H9 (cell line): ENCODE measurements at regions not wholly inside any gene's neighbourhood (a gene's known extent, or its start where the extent isn't known, plus 50 kb on each side); places are given as distances from the start of the nearest gene placed in this dataset.

Experiments used
- DNase-seq: peaks from one replicate; pipeline ENCODE4 v3.0.0-alpha.2; 2017
- H2AFZ ChIP-seq: one replicate; pipeline ENCODE4 v1.6.1; 2013; ENCODE audit warnings: mild to moderate bottlenecking, low read length, control low read depth, moderate library complexity
- H2AK5ac ChIP-seq: 2 replicates; pipeline ENCODE4 v1.6.1; 2013; ENCODE audit warnings: low read length, control low read depth, mixed read lengths; ENCODE audit not compliant: insufficient read length
- H2BK120ac ChIP-seq: one replicate; pipeline ENCODE4 v1.6.1; 2013; ENCODE audit warnings: low read depth, mild to moderate bottlenecking, low read length, control low read depth, inconsistent platforms; ENCODE audit not compliant: poor library complexity, severe bottlenecking
- H2BK12ac ChIP-seq: 2 replicates; pipeline ENCODE4 v1.6.1; 2013; ENCODE audit warnings: low read length, control low read depth, mixed read lengths, low read depth; ENCODE audit not compliant: insufficient read length
- H2BK15ac ChIP-seq: 2 replicates; pipeline ENCODE4 v1.6.1; 2013; ENCODE audit warnings: low read depth, low read length, control low read depth
- H2BK20ac ChIP-seq: one replicate; pipeline ENCODE4 v1.6.1; 2013; ENCODE audit warnings: low read depth, mild to moderate bottlenecking, low read length, control low read depth, inconsistent platforms; ENCODE audit not compliant: poor library complexity, severe bottlenecking
- H2BK5ac ChIP-seq: 2 replicates; pipeline ENCODE4 v1.6.1; 2013; ENCODE audit warnings: low read length, control low read depth, mixed read lengths; ENCODE audit not compliant: insufficient read length
- H3K14ac ChIP-seq: 2 replicates; pipeline ENCODE4 v1.6.1; 2013; ENCODE audit warnings: low read length, control low read depth; ENCODE audit not compliant: insufficient read depth
- H3K18ac ChIP-seq: 2 replicates; pipeline ENCODE4 v1.6.1; 2013; ENCODE audit warnings: low read depth, mild to moderate bottlenecking, mixed read lengths, low read length, control low read depth; ENCODE audit not compliant: insufficient read length
- H3K23ac ChIP-seq: 2 replicates; pipeline ENCODE4 v1.6.1; 2013; ENCODE audit warnings: low read length, control low read depth, mixed read lengths, low read depth; ENCODE audit not compliant: insufficient read length
- H3K23me2 ChIP-seq: 2 replicates; pipeline ENCODE4 v1.6.1; 2013; ENCODE audit warnings: low read depth, mild to moderate bottlenecking, mixed read lengths, low read length, control low read depth; ENCODE audit not compliant: insufficient read length, poor library complexity, severe bottlenecking
- H3K27ac ChIP-seq: 2 replicates; pipeline ENCODE4 v1.5.1; 2013; ENCODE audit warnings: low read length, control low read depth, mixed read lengths, low read depth; ENCODE audit not compliant: insufficient read length
- H3K27me3 ChIP-seq: 2 replicates; pipeline ENCODE4 v1.6.1; 2013; ENCODE audit warnings: low read length, control low read depth, inconsistent platforms; ENCODE audit not compliant: insufficient read depth
- H3K4ac ChIP-seq: 2 replicates; pipeline ENCODE4 v1.6.1; 2013; ENCODE audit warnings: low read depth, mild to moderate bottlenecking, control low read depth, inconsistent platforms, low read length, moderate library complexity
- H3K4me1 ChIP-seq: 2 replicates; pipeline ENCODE4 v1.6.1; 2013; ENCODE audit warnings: low read length, control low read depth, inconsistent platforms; ENCODE audit not compliant: insufficient read depth
- H3K4me2 ChIP-seq: 2 replicates; pipeline ENCODE4 v1.6.1; 2013; ENCODE audit warnings: low read length, control low read depth, mixed read lengths; ENCODE audit not compliant: insufficient read length, insufficient read depth
- H3K56ac ChIP-seq: 2 replicates; pipeline ENCODE4 v1.6.1; 2013; ENCODE audit warnings: low read depth, mild to moderate bottlenecking, mixed read lengths, low read length, control low read depth; ENCODE audit not compliant: insufficient read length
- H3K79me1 ChIP-seq: 2 replicates; pipeline ENCODE4 v1.6.1; 2013; ENCODE audit warnings: low read depth, mild to moderate bottlenecking, moderate library complexity, low read length, control low read depth, inconsistent platforms; ENCODE audit not compliant: insufficient read depth, poor library complexity, severe bottlenecking
- H3K79me2 ChIP-seq: 2 replicates; pipeline ENCODE4 v1.6.1; 2013; ENCODE audit warnings: low read length, control low read depth, inconsistent platforms; ENCODE audit not compliant: insufficient read depth
- H3K9ac ChIP-seq: 2 replicates; pipeline ENCODE4 v1.6.1; 2013; ENCODE audit warnings: low read length, control low read depth, mixed read lengths; ENCODE audit not compliant: insufficient read length; ENCODE audit errors: extremely low read depth
- H3K9me3 ChIP-seq: one replicate; pipeline ENCODE4 v1.6.1; 2013; ENCODE audit warnings: low read depth, low read length, inconsistent platforms; ENCODE audit not compliant: control insufficient read depth
- H3T11ph ChIP-seq: one replicate; pipeline ENCODE4 v1.6.1; 2013; ENCODE audit warnings: mild to moderate bottlenecking, low read length, control low read depth, inconsistent platforms
- H4K20me1 ChIP-seq: one replicate; pipeline ENCODE4 v1.6.1; 2013; ENCODE audit not compliant: control insufficient read depth, insufficient read length, insufficient read depth
- H4K5ac ChIP-seq: 2 replicates; pipeline ENCODE4 v1.6.1; 2013; ENCODE audit warnings: low read depth, mild to moderate bottlenecking, mixed read lengths, low read length, control low read depth; ENCODE audit not compliant: insufficient read length
- H4K8ac ChIP-seq: replicated peaks from 2 replicates; pipeline ENCODE4 v1.6.1; 2013; ENCODE audit warnings: low read length, control low read depth, mixed read lengths, low read depth; ENCODE audit not compliant: insufficient read length
- H4K91ac ChIP-seq: 2 replicates; pipeline ENCODE4 v1.6.1; 2013; ENCODE audit warnings: low read depth, mild to moderate bottlenecking, moderate library complexity, mixed read lengths, low read length, control low read depth; ENCODE audit not compliant: insufficient read length
- H3K27ac Mint-ChIP-seq, 3 experiments: 2 replicates in 2 of 3; 3 replicates in 1 of 3; pipeline ENCODE4 v1.8.0; 2020 to 2021; ENCODE audit warnings: mixed read lengths in 3 of 3, mild to moderate bottlenecking in 1 of 3, moderate library complexity in 1 of 3
- H3K27me3 Mint-ChIP-seq: 2 replicates; pipeline ENCODE4 v1.8.0; 2021; ENCODE audit warnings: low read depth, mild to moderate bottlenecking, moderate library complexity, mixed read lengths
- H3K36me3 Mint-ChIP-seq, 3 experiments: 2 replicates in 2 of 3; 3 replicates in 1 of 3; pipeline ENCODE4 v1.8.0; 2020 to 2021; ENCODE audit warnings: low read depth in 3 of 3, mixed read lengths in 3 of 3; ENCODE audit not compliant: insufficient read depth in 1 of 3
- H3K4me1 Mint-ChIP-seq, 2 experiments: 2 replicates each; pipeline ENCODE4 v1.8.0; 2020; ENCODE audit warnings: mixed read lengths in 2 of 2
- H3K4me3 Mint-ChIP-seq, 2 experiments: 2 replicates in 1 of 2; 3 replicates in 1 of 2; pipeline ENCODE4 v1.8.0; 2020 to 2021; ENCODE audit warnings: mild to moderate bottlenecking in 2 of 2, mixed read lengths in 2 of 2, moderate library complexity in 1 of 2
- H3K9me3 Mint-ChIP-seq, 2 experiments: 2 replicates in 1 of 2; 3 replicates in 1 of 2; pipeline ENCODE4 v1.8.0; 2020; ENCODE audit warnings: mild to moderate bottlenecking in 2 of 2, mixed read lengths in 2 of 2, moderate library complexity in 1 of 2
- CTCF ChIP-seq: fragments of 200-600 bp; sonication (generic); conservative IDR thresholded peaks from 3 replicates; pipeline ENCODE4 v1.8.0; 2021; ENCODE audit warnings: antibody characterized with exemption, mild to moderate bottlenecking
- WGBS: extraction: QIAGEN DNeasy Blood & Tissue Kit; methylation state at CpG from one replicate; pipeline ENCODE4 v1.1.7; 2013; ENCODE audit warnings: missing lambda C conversion rate, low lambda C conversion rate, mixed read lengths; ENCODE audit not compliant: insufficient read length; ENCODE audit errors: extremely low coverage; 5-methylcytosine and 5-hydroxymethylcytosine counted together

GRCh38 chr21:28427394-28428022 is 565.2 kb downstream of the LTN1 start:
- H3K4me3 Mint-ChIP-seq = no peak overlapping the region
- H4K91ac ChIP-seq = no peak overlapping the region
- H3K27ac Mint-ChIP-seq = no peak overlapping the region
- H3K4ac ChIP-seq = no peak overlapping the region
- H3K4me1 ChIP-seq = no peaks in the 10 kb centered on the region
- no peak overlapping the region for H3K14ac ChIP-seq
- H3K27me3 Mint-ChIP-seq = no peaks in the 10 kb centered on the region
- DNase-seq = no peak
- H2BK12ac ChIP-seq = no peak overlapping the region
- no peaks in the 10 kb centered on the region for H3K79me2 ChIP-seq
- no peak overlapping the region for H4K8ac ChIP-seq
- no peak overlapping the region for H3K18ac ChIP-seq
- no peaks in the 10 kb centered on the region for H3K23me2 ChIP-seq
- no peaks in the 10 kb centered on the region for H3K27me3 ChIP-seq
- H2BK20ac ChIP-seq = no peak overlapping the region
- H2AK5ac ChIP-seq = no peak overlapping the region
- H3K36me3 Mint-ChIP-seq = no peaks in the 10 kb centered on the region
- no peak overlapping the region for H4K5ac ChIP-seq
- TF ChIP-seq CTCF = no peak
- no peaks in the 10 kb centered on the region for H3K79me1 ChIP-seq
- H2BK15ac ChIP-seq = no peak overlapping the region
- H3K23ac ChIP-seq = no peak overlapping the region
- WGBS = no CpG with 5 or more reads among the region's 1 CpG
- H3K9me3 ChIP-seq = no peaks in the 10 kb centered on the region
- H2BK120ac ChIP-seq = no peak overlapping the region
- H3K4me1 Mint-ChIP-seq = no peaks in the 10 kb centered on the region
- no peaks in the 10 kb centered on the region for H3K9me3 Mint-ChIP-seq
- H3T11ph ChIP-seq = no peak overlapping the region
- H4K20me1 ChIP-seq = no peaks in the 10 kb centered on the region
- no peak overlapping the region for H3K9ac ChIP-seq
- no peak overlapping the region for H3K4me2 ChIP-seq
- H2BK5ac ChIP-seq = no peak overlapping the region
- H3K27ac ChIP-seq = no peak overlapping the region
- no peak overlapping the region for H2AFZ ChIP-seq
- H3K56ac ChIP-seq = no peak overlapping the region
